NCI-H1092 (cell line): ENCODE measurements at regions not wholly inside any gene's neighbourhood (a gene's known extent, or its start where the extent isn't known, plus 50 kb on each side); places are given as distances from the start of the nearest gene placed in this dataset.

Source experiments
- DNase-seq: peaks from one replicate; lab custom pipeline; 2025; lab: John Stamatoyannopoulos, UW

DNA sequence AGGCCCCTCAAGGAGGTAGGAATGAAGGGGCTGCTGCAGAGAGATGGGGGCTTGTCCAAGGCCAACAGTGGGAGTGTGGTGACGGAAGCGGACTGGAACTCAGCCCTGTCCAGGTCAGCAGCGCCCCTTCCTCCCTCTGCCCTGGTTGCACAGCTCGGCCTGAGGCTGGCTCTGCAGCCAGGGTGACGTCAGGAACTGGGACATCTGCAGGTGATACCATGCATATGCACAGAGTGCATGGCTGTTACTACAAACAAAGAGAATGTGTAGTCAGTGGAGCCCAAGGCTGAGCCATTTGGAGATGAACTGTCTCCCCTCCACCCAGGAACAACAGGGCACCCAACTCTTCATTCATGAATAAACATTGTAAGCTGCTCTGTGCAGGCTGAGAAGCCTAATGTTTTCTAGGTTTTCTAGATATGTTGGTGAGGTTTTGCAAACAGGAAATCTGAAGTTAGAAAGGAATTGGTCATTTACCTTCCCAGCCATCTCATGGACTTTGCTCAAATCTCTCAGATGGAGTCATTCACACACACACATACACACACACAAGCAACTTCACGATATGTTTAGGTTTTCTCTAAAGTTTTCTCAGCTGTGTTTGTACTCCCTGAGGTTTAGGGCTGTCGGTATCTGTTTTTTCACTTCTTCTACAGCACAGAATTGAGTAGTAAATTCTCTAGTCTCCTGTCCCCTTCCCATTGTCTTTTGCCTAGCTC lies 117.2 kb downstream of the TLE3 start:
- no peak for DNase-seq

DNA sequence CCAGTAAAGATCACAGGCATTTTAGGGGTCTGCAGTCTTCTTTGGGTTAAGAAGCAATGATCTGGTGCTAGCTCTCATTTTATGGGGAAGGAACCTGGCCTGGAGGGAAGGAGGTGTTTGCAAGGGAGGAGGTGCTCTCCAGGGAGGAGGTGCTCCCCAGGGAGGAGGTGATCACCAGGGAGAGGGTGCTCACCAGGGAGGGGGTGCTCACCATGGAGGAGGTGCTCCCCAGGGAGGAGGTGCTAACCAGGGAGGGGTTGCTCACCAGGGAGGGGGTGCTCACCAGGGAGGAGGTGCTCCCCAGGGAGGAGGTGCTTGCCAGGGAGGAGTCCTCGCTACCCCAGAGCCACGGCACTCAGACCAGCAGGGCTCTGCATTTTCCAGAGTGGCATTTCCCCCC lies 115.7 kb downstream of the TLE3 start:
- DNase-seq, result no peak

DNA sequence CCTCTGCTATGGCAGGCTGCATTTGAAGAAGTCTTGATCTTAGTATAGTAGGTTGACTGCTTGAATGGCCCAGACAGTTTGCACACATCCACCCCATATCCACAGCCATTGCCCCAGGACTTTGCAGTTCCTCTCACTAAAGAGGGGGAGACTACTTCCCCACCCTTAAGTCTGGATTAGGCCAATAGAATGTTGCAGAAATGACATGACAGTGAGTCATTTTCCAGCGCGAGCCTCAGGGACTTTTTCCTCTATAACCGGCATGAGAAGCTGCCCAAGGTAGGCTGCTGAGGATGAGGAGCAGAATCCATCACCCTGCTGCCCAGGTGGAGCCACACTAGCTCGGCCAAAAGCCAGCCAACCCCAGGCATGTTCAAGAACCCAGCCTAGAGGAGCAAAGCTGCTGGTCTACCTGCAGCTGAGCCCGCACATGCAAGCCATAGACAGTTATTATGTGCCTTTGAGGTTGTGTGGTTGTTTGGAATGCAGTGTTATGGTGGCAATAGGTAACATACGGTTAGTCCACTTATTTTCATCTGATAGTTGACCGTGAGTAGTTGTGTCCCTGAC lies 113.9 kb downstream of the TLE3 start:
- DNase-seq, result no peak

DNA sequence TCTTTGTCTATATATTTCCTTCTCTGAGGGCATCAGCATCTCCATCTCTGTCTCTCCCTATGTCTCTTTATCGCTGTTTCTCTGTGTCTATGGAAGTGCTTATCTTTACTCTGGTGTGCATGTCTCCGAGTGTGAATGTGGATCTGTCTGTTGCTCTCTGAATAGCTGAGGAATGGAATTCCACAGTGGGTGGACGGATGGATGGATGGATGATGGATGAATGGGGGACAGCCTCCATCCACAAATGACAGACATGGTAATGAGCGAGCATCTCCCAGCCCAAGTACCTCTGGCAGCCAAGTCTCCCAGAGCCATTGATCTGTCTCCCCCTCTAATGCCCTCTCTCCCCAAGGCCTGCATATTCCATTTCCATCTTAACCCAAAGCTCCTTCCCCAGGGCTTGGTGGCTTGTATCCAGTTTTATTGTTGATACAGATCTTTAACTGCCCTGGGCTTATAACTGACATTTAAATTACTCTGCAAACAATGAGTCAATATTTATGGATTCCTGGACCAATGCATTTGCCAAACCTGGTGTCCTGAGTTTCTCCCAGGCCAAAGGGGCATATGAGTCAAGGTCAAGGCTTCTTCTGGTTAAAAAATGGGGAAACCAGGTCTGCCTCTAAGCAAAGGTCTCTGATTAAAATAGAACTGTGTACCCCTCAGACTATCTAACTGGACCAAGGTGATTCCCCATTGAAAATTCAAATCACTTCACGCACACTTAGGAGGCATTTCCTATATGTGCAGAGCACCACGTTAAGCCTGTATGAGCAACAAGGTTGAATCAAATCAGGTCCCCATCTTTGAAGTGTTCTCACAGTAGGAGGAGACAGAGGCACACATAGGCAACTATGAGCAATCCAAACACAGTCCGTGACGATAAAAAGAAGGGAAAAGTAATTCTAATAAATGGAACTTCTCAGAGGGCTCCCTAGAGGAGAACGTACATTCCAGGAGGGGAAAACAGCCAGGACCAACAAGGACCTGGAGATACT lies 109.9 kb downstream of the TLE3 start:
- no peak for DNase-seq

DNA sequence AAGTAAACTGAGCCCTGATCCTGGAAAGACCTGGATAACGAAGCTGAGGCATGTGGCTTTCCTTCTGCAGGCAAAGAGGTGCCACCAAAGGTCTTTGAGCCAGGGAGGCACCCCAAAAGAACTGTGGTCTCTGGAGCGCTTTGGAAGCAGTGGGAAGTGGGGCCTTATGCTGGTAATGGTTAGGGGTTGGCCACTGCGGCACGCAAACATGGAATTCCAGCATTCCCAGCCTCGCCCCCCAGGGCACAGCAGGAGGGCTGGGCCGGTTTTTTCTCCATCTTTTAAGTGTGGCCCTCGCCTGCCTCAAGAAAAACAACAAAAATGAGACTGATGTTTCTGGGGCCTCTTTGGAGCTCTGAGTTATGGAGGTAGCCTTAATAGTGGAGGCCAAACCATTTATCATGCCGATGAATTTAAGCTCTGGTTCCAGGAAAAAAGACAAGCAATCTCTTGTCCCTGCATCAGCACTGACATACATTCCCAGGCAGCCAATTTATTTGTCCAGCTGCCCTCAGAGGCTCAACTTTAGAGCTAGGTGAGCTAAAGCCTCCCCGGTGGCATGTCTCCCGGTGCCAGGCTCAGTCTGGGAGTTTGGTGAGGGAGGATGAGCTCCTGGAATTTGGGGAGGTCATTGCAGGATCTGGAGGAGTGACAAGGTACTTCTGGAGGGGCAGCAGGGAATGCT lies 109.0 kb downstream of the TLE3 start:
- DNase-seq, result no peak

DNA sequence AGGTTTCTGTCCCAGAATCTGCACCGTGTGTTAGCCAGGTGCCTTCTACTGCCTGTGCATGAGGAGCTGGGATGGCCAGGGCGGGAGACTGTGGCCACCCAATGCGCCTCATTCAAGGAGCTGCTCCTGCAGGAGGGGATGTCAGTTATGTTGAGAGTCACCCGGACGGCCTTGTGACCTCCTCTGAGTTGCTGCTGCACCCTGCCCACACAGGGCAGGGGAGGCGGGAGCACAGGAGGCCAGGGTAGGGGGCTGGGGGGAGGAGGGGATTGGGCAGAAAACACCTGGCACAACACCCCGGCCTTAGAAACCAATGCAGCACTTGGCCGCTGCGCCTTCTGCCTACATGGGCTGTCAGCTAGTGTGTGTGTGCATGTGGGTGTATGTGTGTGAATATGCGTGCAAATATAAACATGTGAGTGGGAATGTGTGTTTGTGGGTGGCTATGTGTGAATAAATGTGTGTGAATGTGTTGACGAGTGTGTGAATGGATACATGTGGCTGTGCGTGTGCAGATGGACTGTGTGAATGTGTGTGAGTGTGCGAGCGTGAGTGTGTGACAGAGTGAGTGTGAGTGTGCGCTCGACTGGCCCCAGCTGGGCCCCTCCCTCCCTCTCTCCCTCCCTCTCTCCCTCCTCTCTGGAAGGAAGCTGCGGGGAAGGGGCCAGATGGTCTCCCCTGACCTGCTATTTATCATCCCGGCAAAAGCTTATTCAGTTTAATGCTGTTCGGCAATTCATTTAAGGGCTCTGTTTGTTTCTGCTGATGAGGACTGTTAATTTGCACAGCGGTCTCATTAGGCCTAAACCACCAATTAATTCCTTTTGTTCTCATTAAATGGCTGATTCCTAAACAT lies 106.9 kb downstream of the TLE3 start:
- DNase-seq, result no peak

DNA sequence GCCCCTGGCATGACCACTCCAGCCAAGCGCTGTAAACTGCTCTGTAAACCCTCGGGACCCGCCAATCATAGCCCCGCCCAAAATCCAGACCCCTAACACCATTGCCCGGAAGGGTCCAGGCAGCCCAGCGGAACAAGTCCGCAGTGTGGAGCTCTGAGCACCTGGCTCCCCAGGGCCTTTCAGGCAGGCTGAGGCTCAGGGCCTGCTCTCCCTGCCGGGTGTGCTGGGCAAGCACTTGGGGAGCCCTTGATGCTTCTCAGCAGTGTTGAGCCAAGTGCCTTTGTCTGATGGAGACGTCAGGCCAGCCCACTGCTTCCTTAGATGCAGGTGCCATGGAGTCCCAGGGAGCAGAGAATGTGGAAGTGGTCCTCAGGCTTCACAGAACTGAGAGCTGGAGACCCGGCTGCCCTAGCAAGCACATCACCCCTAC lies 106.2 kb downstream of the TLE3 start:
- no peak for DNase-seq

DNA sequence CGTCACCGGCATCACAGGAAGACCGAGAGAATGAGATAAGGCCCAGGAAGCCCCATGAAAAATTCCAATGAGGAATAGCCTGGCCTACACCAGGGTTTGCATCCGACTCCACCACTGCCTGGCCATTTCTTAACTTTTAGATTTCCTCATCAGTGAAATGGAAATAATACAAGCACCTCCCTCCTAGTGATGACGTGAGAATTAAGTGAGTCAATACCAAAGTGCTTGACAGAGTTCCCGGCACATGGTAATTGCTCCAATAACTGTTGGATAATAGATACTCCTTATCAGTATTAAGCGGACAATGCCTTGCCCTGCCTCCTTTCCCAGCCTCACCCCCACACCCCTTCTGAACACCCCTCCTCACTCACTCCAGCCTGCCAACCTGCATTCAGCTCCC lies 105.4 kb downstream of the TLE3 start:
- no peak for DNase-seq

DNA sequence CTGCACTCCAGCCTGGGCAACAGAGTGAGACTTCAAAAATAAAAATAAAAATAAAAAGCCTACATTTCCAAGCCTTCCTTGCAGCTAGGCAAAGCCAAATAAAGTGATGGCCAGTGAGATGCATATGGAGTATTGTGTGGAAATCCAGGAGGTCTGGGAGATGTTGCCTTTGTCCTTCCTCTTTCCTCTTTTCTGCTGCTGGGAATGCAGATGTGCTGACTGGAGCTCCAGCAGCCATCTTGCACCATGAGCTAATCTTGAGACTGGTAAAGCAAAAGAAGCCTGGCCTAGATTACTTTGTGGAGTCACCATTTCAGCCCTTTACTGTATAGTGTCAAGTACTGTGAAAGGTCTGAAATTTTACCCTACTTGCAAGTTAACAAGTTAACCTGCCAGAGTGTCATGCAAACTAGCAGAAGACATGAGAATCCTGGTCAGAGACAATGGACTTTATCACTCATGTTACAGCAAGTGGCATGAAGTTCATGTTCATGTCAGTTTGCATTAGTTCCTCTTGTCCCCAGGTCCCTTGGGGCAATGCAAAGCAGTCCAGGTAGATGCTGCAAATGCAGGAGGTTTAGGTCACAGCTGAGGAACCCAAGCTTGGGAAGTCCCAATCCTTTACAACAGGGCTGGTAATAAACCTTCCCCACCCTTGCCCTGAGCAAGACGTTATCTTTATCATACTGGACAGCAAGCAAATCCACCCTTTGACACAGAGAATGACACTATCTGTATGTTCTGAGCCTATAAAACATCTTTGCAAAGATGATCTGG lies 103.1 kb downstream of the TLE3 start:
- no peak for DNase-seq

DNA sequence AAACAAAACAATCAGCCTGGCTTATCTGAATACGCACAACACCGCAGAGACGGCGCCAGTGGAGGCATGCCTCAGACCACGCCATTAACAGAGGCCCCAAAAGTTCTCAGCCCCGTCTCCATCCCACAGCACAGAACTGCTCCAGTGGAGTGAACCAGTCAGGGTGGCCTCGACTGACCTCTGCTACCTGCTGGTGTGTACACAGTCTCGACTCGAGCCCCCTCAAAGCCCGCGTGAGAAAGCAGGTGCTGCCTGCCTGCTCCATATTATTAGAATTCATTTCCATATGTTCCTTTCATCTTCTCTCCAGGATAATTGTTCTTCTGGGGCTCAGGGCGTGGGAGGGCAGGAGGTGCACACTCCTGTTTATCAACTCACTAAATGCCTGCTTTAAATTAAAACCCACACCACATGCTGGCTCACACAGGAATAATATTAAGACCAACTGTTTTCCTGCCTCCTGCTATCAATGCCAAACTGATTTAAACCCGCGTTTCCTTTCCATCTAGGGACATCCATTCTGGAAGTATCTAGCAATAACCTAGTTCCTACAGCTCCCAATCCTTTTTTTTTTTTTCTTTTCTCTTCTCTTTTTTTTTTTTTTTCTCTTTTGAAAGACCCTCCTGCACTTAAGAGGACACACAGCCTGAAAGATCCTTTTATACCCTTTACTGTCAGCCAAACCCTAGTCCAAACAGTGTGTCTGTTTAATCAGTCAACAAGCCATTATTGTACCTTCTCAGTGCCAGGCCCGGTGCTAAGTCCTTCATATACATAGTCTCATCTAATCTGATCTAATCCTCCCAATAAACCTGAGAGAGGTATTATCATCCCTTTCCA lies 101.2 kb downstream of the TLE3 start:
- DNase-seq, result peak; percentile 61

DNA sequence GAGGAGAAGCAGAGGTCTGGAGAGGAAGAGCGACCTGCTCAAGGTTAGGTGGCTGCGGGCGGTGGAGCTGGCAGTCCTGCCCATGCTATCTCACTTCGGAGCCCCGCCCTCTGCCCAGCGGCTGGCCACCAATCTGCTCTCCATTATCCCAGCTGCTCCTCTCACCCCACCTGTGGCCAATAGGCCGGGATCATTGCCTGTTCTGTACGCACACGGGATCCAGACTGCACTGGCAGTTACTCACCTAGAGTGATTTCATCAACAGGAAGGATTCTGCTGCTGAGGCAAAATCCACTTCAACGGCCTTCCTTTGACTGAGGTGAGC lies 100.6 kb downstream of the TLE3 start:
- peak; percentile 70 for DNase-seq
